ENCODE measurements at regions not wholly inside any gene's neighbourhood (a gene's known extent, or its start where the extent isn't known, plus 50 kb on each side); places are given as distances from the start of the nearest gene placed in this dataset.

DNA sequence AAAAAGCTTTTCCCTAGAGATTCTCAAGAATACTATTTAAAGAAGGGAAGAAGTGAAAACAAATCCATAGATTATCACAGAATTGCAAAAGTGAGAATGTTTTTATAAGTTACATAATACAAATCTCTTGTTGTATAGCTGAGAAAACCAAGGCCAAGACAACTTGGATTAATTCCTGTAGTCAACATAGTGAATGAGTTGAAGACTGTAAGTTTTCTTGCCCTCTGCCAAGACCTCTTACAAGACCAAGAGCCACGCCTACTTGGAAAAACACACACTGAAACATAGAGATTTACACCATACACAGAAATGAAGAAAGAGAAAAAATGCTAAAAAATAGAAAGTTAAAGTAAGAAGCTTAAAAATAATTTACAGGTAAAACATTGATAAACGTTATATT lies 2024.0 kb downstream of the PCDH7 start:
- Histone ChIP-seq H4K91ac (ENCODE audit: insufficient read length, low read depth, low read length) (no peak overlapping the region), H2BK5ac (ENCODE audit: insufficient read length, low read length) (no peak overlapping the region), H2BK120ac (ENCODE audit: low read depth, low read length, poor library complexity, severe bottlenecking) (no peak overlapping the region), H3K9ac (ENCODE audit: extremely low read depth, insufficient read length, low read length) (no peak overlapping the region), H4K20me1 (ENCODE audit: control insufficient read depth, insufficient read depth, insufficient read length) (no peaks in the 10 kb centered on the region), H4K5ac (ENCODE audit: insufficient read length, low read depth, low read length) (no peak overlapping the region), H2AK5ac (ENCODE audit: insufficient read length, low read length) (no peak overlapping the region), H3K9me3 (ENCODE audit: control insufficient read depth, low read depth, low read length) (no peaks in the 10 kb centered on the region), H2BK20ac (ENCODE audit: low read depth, low read length, poor library complexity, severe bottlenecking) (no peak overlapping the region), H2BK12ac (ENCODE audit: insufficient read length, low read depth, low read length) (no peak overlapping the region), H3K79me1 (ENCODE audit: insufficient read depth, low read depth, low read length, poor library complexity, severe bottlenecking) (no peaks in the 10 kb centered on the region), H3K14ac (ENCODE audit: insufficient read depth, low read length) (no peak overlapping the region), H3K23ac (ENCODE audit: insufficient read length, low read depth, low read length) (no peak overlapping the region), H4K8ac (replicated peaks; ENCODE audit: insufficient read length, low read depth, low read length) (no peak overlapping the region), H3K4me1 (ENCODE audit: insufficient read depth, low read length) (no peaks in the 10 kb centered on the region), H3K23me2 (ENCODE audit: insufficient read length, low read depth, low read length, poor library complexity, severe bottlenecking) (no peaks in the 10 kb centered on the region), H2BK15ac (ENCODE audit: low read depth, low read length) (no peak overlapping the region), H3K79me2 (ENCODE audit: insufficient read depth, low read length) (no peaks in the 10 kb centered on the region), H3K27ac (ENCODE audit: insufficient read length, low read depth, low read length) (no peak overlapping the region), H3K56ac (ENCODE audit: insufficient read length, low read depth, low read length) (no peak overlapping the region), H3K27me3 (ENCODE audit: insufficient read depth, low read length) (no peaks in the 10 kb centered on the region), H3K4ac (ENCODE audit: low read depth, low read length) (no peak overlapping the region), H3K18ac (ENCODE audit: insufficient read length, low read depth, low read length) (no peak overlapping the region), H2AFZ (ENCODE audit: low read length) (no peak overlapping the region), H3T11ph (ENCODE audit: low read length) (no peak overlapping the region), H3K4me2 (ENCODE audit: insufficient read depth, insufficient read length, low read length) (no peak overlapping the region)
- Mint-ChIP-seq H3K27me3 (ENCODE audit: low read depth) (no peaks in the 10 kb centered on the region), H3K36me3 (ENCODE audit: insufficient read depth in 1 of 3, low read depth in 3 of 3) (no peaks in the 10 kb centered on the region), H3K4me3 (no peak overlapping the region), H3K4me1 (no peaks in the 10 kb centered on the region), H3K9me3 (no peaks in the 10 kb centered on the region), H3K27ac (no peak overlapping the region)
- WGBS (ENCODE audit: extremely low coverage, insufficient read length, low lambda C conversion rate), result no CpG with 5 or more reads among the region's 2 CpGs
- TF ChIP-seq, protein P1, sequence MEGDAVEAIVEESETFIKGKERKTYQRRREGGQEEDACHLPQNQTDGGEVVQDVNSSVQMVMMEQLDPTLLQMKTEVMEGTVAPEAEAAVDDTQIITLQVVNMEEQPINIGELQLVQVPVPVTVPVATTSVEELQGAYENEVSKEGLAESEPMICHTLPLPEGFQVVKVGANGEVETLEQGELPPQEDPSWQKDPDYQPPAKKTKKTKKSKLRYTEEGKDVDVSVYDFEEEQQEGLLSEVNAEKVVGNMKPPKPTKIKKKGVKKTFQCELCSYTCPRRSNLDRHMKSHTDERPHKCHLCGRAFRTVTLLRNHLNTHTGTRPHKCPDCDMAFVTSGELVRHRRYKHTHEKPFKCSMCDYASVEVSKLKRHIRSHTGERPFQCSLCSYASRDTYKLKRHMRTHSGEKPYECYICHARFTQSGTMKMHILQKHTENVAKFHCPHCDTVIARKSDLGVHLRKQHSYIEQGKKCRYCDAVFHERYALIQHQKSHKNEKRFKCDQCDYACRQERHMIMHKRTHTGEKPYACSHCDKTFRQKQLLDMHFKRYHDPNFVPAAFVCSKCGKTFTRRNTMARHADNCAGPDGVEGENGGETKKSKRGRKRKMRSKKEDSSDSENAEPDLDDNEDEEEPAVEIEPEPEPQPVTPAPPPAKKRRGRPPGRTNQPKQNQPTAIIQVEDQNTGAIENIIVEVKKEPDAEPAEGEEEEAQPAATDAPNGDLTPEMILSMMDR (conservative IDR thresholded peaks at IDR 0.05), result no peak
- no peak for DNase-seq

All from H9 (cell line).